HG03442 (cell line): ENCODE measurements at regions not wholly inside any gene's neighbourhood (a gene's known extent, or its start where the extent isn't known, plus 50 kb on each side); places are given as distances from the start of the nearest gene placed in this dataset.

Experiments
- ATAC-seq: cut with Tn5 transposase; IDR thresholded peaks from one replicate; pipeline ENCODE4 v1.9.1; 2021; ENCODE audit warnings: mild to moderate bottlenecking, moderate library complexity; ENCODE audit not compliant: unreplicated experiment

DNA sequence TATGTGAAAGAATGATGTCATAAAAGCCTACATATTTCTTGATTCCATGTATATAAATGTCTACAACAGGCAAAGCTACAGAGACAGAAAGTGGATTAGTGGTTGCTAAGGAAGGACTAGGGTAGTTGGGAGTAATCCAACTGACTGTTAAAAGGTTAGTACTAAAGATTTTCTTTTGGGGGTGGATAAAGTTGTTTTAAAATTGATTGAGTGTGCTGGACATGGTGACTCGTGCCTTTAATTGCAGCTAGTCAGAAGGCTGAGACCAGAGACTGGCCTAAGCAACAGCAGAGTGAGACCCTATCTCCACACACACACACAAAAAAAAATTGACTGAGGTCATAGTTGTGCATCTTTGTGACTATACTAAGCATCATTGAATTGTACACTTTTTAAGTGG is 234.3 kb downstream of the C12orf50 start:
- ATAC-seq, result no peak

DNA sequence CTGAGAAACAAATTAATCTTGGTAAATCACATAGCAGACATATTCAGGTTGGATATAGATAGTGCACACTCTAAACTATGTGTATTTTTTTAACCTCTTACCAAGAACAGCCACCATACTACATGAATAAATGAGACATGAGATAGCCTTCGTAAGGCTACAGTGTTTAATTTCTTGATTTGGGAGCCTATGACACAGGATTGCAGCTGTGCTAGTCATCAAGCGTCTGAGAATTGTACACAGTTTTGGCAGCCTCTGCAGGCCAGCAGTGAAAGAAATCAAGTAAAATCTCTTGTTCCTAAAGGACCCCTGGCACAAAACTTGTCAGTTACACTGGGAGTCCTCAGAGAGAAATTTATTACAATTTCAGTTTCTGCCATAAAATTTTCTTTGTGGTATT is 236.1 kb downstream of the C12orf50 start:
- no peak for ATAC-seq

DNA sequence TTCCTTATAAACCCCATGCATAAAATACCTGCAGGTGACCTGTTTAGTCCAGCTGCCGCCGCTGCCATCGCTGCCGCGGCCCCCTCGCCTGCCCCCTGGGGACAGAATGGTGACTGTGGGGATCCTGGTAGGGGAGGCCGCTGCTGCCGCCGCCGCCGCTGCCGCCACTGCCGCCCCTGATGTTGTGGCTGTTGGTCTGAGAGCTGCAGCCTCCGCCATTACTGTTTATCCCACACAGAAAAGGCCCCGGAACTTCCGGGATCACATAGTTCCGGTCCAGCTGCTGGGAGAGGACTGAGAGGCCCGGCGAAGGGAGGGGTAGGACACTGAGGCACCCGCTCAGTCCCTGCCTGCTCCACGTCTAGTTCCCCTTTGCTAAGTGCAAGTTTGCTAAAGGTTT is 244.9 kb downstream of the C12orf50 start:
- no peak for ATAC-seq

DNA sequence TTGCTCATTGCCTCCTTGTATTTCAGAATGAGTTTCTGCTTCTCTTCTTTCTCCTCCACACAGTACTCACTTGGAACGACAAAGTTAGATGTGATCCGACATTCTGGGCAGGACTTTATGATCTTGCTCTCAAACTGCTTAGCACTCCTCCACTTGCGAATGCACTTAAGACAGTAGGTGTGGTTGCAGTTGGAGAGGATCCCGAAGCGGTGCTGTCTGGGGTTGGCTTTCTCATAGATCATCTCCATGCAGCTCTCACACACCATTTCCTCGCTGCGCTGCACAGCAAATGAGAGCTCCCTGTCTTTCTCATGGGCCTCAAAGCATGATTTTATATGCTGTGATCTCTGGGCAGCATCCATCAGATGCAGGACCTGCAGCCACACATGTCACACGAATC is 245.7 kb downstream of the C12orf50 start:
- no peak for ATAC-seq

- ATAC-seq, result no peak
Measured at GRCh38 chr12:87782838-87783237, 246.4 kb downstream of the C12orf50 start.

DNA sequence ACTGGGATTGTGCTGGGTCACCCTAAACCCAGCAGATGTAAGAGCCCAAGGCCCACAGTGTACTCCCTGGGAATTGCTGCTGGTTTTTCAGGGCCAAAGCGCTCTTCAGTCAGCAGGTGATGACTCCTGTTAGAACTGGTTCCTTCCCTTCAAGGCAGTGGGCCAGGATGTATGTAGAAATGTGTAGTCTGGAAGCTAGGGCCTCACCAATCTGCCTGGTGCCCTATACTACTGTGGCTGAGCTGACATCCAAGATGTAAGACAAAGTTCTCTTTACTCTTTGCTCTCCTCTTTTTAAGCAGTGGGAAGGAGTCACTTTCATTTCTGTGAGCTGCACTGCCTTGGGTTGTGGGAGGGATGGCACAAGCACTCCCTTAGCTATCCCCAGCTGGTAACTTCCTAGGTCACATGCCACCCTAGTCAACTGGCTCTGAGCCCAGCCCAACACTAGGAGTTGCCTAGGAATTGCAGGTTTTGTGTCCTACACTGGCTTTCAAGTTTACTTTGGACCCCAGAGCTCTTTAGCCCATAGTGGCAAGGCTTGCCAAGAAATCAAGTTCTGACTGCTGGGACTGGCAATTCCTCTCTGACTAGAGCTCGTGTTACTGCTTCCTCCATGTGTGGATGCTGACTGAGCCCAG is 249.2 kb downstream of the C12orf50 start:
- ATAC-seq, result no peak

- ATAC-seq, result no peak
Measured at GRCh38 chr12:87779016-87779415, 250.2 kb downstream of the C12orf50 start.

DNA sequence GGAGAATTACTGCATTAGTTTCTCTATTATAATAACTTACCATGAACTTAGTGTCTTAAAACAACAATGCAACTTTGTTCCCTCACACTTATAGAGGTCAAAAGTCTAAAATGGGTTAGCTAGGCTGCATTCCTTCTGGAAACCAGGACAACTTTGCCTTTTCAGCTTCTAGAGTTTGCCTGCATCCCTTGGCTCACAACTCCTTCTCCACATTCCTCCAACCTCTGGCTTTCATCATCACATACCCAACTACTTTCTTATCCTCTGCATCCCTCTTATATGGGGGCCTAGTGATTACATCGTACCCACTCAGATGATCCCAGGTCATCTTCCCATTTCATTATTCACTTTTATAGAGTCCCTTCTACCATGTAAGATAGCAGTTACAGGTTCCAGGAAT is 251.1 kb downstream of the C12orf50 start:
- no peak for ATAC-seq

DNA sequence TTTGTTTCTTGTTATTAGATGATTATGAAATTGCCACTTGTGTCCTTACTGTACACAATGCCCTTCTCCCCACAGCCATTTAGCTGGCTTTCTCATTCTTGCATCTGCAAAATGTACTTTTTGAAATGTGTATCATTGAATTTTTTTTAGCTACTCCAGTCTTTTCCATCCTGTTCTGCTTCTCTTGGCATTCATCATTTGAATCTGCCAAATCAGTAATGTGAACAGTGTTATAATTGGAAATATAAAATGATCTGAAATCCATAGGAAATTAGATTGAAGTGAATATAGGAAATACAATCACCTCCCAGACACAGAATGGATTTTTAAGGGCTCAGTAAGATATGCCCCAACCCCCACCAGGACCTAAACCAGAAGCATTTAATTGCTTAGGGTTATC is 253.4 kb downstream of the C12orf50 start:
- no peak for ATAC-seq

GRCh38 chr12:87775051-87775450 is 254.2 kb downstream of the C12orf50 start:
- ATAC-seq, result no peak

DNA sequence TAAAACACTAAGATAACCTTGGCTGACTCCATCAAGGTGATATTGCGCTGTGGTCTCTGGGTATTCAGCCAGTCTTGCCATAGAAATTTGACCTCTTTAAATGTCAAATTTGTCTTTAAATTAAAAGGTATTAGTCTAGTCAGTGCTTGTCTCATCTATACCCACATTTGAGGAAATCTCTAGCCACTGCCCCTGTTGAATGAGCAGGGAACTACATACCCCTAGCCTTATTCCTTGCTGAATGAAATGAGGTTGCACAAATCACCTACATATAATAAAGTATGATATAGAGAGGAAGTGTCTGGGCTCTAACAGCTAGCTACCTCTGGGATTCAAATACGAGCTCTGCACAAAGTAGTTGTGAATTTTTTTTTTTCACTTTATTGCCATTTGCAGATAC is 256.8 kb downstream of the C12orf50 start:
- no peak for ATAC-seq

- ATAC-seq, result no peak
Measured at GRCh38 chr12:87768501-87769287, 260.5 kb downstream of the C12orf50 start.

DNA sequence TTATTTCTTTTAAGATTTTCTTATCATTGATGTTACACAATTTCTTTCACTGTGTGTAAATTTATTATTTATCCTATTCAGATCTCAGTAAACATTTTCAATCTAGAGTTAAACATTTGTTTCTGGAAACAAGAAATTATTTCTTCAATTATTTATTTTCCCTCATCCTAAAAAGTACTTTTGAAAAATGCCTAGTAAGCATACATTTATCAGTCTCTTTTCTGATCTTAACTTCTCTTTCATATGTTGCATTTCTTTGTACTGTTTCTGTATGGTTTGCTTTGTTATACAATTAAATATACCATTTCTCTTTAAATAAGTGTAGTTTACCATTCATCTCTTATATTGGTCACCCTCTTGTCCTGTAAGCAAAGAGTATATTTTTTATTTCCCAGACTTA is 263.2 kb downstream of the C12orf50 start:
- ATAC-seq, result no peak

DNA sequence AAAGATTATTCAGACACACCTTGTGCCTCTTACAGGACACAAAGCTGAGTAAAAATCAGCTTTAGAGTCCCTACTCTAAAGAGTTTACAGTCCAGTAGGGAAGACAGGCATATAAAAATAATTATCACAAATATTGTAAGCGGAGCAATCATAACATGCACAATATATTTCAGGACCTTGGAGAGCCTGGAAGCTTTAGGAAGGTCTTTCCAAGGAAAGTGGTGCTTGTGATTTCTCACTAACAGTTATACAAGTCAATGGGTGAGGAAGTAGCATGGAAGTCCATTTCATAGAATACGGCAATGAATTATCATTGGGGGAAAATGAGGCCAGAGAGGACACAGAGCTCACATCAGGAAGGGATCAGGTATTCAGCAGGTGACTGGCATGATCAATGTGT is 268.3 kb downstream of the C12orf50 start:
- ATAC-seq, result no peak

DNA sequence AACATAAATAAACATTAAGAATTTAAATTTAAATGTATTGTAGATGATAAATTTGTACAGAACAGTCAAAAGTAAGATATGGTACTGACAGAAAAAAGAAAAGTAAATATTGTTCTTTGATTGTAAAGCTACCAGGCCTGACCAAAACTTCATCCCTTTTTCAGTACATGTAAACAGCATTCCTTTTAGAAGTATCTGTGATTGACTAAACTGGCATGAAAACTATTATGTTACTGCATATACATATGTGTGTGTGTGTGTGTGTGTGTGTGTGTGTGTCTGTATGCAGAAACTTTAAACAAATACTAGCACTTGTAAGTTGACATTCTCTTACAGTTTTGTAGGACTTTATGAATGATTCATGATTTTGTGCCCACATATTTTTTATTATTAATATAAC is 270.9 kb downstream of the C12orf50 start:
- no peak for ATAC-seq

- no peak for ATAC-seq
Measured at GRCh38 chr12:87756721-87757120, 272.5 kb downstream of the C12orf50 start.

DNA sequence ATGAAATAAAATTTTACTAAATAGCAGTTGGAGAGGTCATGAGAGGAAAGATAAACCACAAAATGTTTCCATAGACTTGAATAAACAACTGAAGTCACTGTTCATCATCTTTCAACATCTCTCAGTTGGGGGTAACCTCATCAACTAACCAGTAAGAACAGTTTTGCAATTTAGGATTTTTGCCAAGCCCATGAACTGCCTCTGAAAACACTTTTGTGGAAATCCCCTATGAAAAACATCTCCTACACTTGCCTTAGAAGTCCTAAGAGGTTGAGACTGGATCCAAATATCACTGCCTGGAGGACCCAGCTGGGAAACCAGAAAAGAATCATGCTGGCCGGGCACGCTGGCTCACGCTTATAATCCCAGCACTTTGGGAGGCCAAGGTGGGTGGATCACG is 273.1 kb downstream of the C12orf50 start:
- no peak for ATAC-seq

DNA sequence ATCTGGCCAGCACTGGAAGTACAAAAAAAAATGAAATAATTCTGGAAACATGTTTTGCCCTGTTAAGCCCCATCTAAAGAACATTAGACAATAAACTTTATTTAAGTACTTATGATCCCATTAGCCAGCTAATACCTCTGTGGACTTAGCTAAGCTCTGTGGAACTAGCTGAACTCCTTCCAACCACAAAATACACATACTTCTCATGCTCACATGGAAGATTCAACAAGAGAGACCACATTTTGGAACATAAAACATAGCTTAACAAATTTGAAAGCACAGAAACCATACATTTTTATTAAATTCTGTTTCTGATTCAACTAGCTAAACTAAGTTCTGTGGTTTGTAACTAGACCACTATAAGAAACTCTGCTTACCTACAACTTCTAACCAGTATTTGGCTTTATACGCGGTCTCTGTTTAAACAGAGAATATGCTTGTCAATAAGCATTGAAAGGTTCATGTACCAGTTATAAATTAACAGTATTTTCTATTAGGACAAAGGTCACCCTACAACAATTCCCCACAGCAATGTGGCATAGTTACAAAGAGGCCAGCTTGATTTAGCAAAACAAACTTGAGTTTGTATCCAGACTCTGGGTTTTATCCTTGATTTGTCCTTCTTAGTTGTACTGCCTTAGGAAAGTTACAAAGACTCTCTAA is 300.1 kb downstream of the C12orf50 start:
- ATAC-seq, result no peak

GRCh38 chr12:87720967-87721366 is 308.2 kb downstream of the C12orf50 start:
- ATAC-seq, result no peak

DNA sequence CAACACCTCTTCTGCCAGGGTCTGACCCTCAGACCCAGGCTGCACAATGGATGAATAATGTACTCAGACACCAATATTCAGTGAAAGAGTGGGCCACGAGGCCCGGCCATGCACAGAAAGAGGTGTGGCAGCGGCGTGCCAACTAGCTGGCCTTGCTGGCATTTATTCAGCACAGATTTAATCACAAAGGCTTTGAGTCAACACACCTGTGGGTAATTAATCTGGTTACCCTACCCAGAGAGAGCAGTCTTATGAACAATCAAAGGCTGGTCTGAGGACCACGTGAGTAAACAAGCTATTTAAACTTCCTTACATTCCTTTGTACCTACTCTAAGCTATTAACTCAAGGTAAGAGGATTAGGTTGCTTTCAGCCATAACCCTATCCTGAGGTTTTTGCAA is 324.8 kb downstream of the C12orf50 start:
- no peak for ATAC-seq

GRCh38 chr12:87690236-87690810 is 338.9 kb downstream of the C12orf50 start:
- no peak for ATAC-seq

- no peak for ATAC-seq
Measured at GRCh38 chr12:87689196-87689595, 340.0 kb downstream of the C12orf50 start.
